SK-MEL-5 (cell line): ENCODE measurements at regions not wholly inside any gene's neighbourhood (a gene's known extent, or its start where the extent isn't known, plus 50 kb on each side); places are given as distances from the start of the nearest gene placed in this dataset.
A peak's percentile ranks its signal among the peaks of the same experiment; 100 is the strongest.

Experiments used
- DNase-seq: peaks from one replicate; pipeline ENCODE4 v3.0.0-alpha.2; 2016; ENCODE audit warnings: low read depth, low spot score
- in situ Hi-C: cut with HindIII; loops from 2 replicates; pipeline ENCODE4 v1.10.0; 2016; ENCODE audit warnings: low sequenced_read_pairs, high pct_unique_total_duplicates, low pct_unique_long_range_greater_than_20kb

GRCh38 chr10:47095848-47096612, 184.8 kb downstream of the PTPN20 start:
- peak; percentile 19 for DNase-seq
- in situ Hi-C loops = no loop called here

GRCh38 chr10:47098238-47098637, 187.0 kb downstream of the PTPN20 start:
- in situ Hi-C loops = no loop called here
- DNase-seq = no peak

- no peak for DNase-seq
- in situ Hi-C loops = no loop called here
Measured at GRCh38 chr10:47098964-47099363, 187.7 kb downstream of the PTPN20 start.

GRCh38 chr10:47099474-47099873, 188.2 kb downstream of the PTPN20 start:
- in situ Hi-C loops = no loop called here
- no peak for DNase-seq

- no peak for DNase-seq
- in situ Hi-C loops = no loop called here
Measured at GRCh38 chr10:47101196-47101595, 190.0 kb downstream of the PTPN20 start.

GRCh38 chr10:47101807-47102206, 190.6 kb downstream of the PTPN20 start:
- no peak for DNase-seq
- in situ Hi-C loops = no loop called here

- DNase-seq = no peak
- in situ Hi-C loops = no loop called here
Measured at GRCh38 chr10:47104151-47104605, 192.9 kb downstream of the PTPN20 start.

GRCh38 chr10:47104786-47105385, 193.7 kb downstream of the PTPN20 start:
- DNase-seq = no peak
- in situ Hi-C loops = no loop called here

- DNase-seq = no peak
- in situ Hi-C loops = no loop called here
Measured at GRCh38 chr10:47107007-47107747, 192.8 kb upstream of the GDF10 start.

GRCh38 chr10:47109906-47110305, 190.1 kb upstream of the GDF10 start:
- in situ Hi-C loops = no loop called here
- DNase-seq = no peak

GRCh38 chr10:47111329-47111862, 188.6 kb upstream of the GDF10 start:
- no peak for DNase-seq
- in situ Hi-C loops = no loop called here

- in situ Hi-C loops = no loop called here
- DNase-seq = no peak
Measured at GRCh38 chr10:47112612-47113011, 187.4 kb upstream of the GDF10 start.

GRCh38 chr10:47113907-47114500, 186.0 kb upstream of the GDF10 start:
- in situ Hi-C loops = no loop called here
- no peak for DNase-seq

GRCh38 chr10:47114680-47115186, 185.3 kb upstream of the GDF10 start:
- no peak for DNase-seq

GRCh38 chr10:47115322-47115721, 184.7 kb upstream of the GDF10 start:
- DNase-seq = no peak
- in situ Hi-C loops = no loop called here

More at GRCh38 chr10:47114680-47115186, 185.3 kb upstream of the GDF10 start:
- in situ Hi-C loops = no loop called here

GRCh38 chr10:47116445-47116844, 183.6 kb upstream of the GDF10 start:
- no peak for DNase-seq
- in situ Hi-C loops = no loop called here

GRCh38 chr10:47118326-47118725, 181.7 kb upstream of the GDF10 start:
- no peak for DNase-seq
- in situ Hi-C loops = no loop called here

GRCh38 chr10:47121336-47121735, 178.7 kb upstream of the GDF10 start:
- in situ Hi-C loops = no loop called here
- no peak for DNase-seq
